Astrocyte of the spinal cord (primary cell): ENCODE measurements at regions not wholly inside any gene's neighbourhood (a gene's known extent, or its start where the extent isn't known, plus 50 kb on each side); places are given as distances from the start of the nearest gene placed in this dataset.

Experiments used
- DNase-seq: peaks from one replicate; pipeline ENCODE4 v3.0.0; 2011; ENCODE audit warnings: low read depth, low spot score
- H3K4me3 ChIP-seq: 2 replicates; pipeline ENCODE4 v1.5.1; 2011; ENCODE audit warnings: low read depth, mild to moderate bottlenecking, low read length, moderate library complexity
- in situ Hi-C: cut with HindIII; loops from 2 replicates; pipeline ENCODE4 v1.10.0; 2017; ENCODE audit warnings: low sequenced_read_pairs
- TF ChIP-seq, protein P1 (sequence below): IDR thresholded peaks from 2 replicates; pipeline ENCODE4 v1.5.1; 2012; ENCODE audit warnings: low read depth, mild to moderate bottlenecking, low read length, inconsistent platforms

DNA sequence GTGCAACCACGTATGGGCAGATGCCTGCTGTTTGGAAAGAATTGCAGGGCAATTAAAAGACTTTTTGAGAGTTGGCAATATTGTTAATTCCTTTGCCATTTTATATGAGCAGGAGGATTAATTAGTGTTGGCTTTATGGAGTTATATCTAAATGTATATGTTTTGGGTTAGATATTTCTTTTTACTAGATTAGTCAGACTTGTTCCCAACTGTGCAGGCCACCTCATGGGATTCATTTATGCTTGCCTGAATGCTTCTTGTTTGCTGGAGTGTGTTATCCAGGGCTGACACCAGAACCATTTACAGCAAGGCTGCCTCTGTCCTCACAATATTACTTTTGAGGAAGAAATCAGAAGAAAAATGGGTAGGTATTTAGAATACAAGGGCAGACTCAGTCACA lies 192.5 kb downstream of the KTN1 start:
- in situ Hi-C loops: no loop called here
- DNase-seq: peak; percentile 19
- TF ChIP-seq, protein P1, sequence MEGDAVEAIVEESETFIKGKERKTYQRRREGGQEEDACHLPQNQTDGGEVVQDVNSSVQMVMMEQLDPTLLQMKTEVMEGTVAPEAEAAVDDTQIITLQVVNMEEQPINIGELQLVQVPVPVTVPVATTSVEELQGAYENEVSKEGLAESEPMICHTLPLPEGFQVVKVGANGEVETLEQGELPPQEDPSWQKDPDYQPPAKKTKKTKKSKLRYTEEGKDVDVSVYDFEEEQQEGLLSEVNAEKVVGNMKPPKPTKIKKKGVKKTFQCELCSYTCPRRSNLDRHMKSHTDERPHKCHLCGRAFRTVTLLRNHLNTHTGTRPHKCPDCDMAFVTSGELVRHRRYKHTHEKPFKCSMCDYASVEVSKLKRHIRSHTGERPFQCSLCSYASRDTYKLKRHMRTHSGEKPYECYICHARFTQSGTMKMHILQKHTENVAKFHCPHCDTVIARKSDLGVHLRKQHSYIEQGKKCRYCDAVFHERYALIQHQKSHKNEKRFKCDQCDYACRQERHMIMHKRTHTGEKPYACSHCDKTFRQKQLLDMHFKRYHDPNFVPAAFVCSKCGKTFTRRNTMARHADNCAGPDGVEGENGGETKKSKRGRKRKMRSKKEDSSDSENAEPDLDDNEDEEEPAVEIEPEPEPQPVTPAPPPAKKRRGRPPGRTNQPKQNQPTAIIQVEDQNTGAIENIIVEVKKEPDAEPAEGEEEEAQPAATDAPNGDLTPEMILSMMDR: no peak
- no peak overlapping the region for H3K4me3 ChIP-seq

DNA sequence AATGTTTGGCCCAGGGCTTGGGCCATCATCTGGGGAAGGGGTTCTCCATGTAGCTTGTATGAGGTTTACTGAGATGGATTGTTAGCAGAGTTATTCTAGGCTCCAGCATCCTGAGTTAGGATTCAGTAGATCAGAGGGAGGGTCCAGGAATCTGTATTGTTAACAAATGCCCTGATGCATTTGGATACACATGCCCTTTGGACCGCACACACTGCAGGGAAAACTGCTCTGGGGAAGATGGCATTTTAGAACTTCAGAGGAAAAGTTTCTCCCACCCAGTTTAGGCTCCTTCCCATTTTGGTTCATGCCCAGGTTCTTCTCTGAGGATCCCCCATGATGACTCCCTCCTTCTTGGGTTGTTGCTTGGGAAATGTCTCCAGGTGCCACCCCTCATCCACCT lies 193.3 kb downstream of the KTN1 start:
- no peak overlapping the region for H3K4me3 ChIP-seq
- no peak for DNase-seq
- TF ChIP-seq, protein P1: no peak
- in situ Hi-C loops: no loop called here

DNA sequence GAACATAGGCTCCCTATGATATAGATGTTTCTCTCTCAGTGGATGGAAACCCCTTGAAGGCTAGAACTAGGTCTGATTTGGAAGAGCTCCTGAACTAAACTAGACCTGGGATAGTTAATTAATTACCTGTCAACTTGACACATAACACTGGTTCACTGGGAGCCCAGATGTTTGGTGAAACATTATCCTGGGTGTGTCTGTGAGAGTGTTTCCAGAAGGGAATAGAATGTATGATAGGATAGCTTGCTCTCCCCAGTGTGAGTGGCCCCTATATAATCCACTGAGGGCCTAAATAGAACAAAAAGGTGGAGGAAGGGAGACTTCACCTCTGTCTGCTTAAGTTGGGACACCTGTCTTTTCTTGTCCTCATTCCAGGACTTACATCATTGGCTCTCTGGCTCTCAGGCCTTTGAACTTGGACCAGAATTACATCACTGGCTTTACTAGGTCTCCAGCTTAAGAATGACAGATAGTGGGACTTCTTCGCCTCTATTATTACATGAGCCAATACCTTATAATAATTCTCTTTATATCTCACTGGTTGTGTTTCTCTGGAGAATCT lies 194.1 kb downstream of the KTN1 start:
- no peak for DNase-seq
- H3K4me3 ChIP-seq: no peak overlapping the region
- in situ Hi-C loops: no loop called here
- TF ChIP-seq, protein P1: no peak

DNA sequence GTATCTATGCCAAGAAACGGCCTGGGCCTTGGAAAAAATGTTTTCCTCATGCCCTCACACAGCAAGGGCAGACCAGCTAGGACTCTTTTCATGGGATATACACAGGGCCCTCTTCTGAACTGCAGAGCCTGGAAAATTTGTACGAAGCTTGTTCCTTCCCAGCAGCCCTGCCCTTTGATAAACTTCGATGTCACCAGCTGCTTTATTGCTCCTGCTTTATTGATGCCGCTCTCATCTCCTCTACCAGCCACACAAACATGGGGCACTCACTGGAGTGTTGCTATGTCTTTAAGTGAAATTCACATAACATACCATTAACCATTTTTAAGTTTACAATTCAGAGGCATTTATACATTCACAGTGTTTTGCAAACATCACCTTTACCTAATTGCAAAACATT lies 197.9 kb downstream of the KTN1 start:
- no peak overlapping the region for H3K4me3 ChIP-seq
- DNase-seq: no peak
- in situ Hi-C loops: no loop called here
- TF ChIP-seq, protein P1: no peak

DNA sequence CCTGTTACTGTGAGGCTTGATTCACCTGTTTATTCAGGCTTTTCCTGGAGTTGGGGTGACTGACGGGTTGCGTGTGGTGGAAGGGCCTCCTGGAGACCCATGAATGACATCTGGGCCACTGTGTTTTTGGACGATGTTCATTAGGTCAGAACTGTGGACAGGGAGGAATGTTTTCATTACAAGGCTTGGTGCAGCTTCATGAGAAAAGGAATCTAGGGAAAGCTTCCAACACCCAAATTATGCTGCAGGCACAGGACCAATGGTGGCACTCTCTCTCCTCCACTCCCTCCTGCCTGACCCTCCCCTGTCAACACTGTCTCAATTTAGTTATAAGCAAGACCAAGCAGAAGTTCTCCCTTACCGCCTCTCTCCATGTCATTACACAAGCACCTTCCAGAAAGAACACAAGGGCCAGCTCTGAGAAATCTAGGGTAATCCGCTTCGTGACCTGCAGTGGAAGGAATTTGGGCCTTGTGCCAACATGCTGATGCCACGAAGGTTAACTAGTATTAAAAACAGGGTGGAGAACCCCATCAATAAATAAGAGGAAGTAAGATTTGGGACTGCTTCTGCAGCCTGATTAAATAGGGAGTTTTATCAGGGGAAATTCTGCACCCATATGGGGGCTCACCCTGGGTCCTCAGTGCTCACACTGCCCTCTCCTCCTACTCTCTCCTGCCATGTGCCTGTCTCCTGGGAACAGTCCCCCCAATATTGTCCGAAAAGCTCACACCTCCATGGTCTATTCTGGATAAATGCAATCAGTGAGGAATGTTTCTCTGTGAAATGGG lies 200.3 kb downstream of the KTN1 start:
- in situ Hi-C loops: no loop called here
- peak; percentile 58 for DNase-seq
- TF ChIP-seq, protein P1: no peak
- H3K4me3 ChIP-seq: no peak overlapping the region

DNA sequence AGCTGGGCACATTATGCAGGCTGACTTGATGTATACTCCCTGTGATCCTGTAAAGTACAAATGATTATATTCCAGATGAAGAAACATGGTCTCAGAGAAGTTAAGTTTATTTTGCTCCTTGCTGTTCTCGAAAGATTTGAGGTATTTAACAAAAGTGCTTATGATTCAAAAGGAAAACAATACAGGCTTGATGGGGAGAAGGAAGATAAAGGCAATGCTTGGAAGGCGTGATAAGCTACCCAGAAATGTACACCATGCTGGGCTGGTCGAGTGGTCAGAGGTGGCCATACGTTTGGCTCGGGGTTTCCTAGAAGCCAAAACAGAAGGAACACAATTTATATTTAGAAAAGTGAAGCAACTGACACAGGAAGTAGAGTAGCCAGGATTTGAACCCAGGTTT lies 201.0 kb downstream of the KTN1 start:
- in situ Hi-C loops: no loop called here
- H3K4me3 ChIP-seq: no peak overlapping the region
- peak; percentile 56 for DNase-seq
- TF ChIP-seq, protein P1: no peak
